ENCODE measurements at regions not wholly inside any gene's neighbourhood (a gene's known extent, or its start where the extent isn't known, plus 50 kb on each side); places are given as distances from the start of the nearest gene placed in this dataset.

- TF ChIP-seq CTCF (conservative IDR thresholded peaks at IDR 0.05) (no peak), EZH2 (IDR thresholded peaks at IDR 0.05; ENCODE audit: low read depth) (no peak)
Observed at GRCh38 chr18:42471885-42472284, 516.9 kb downstream of the PIK3C3 start.
